Panc1 (cell line): ENCODE measurements at regions not wholly inside any gene's neighbourhood (a gene's known extent, or its start where the extent isn't known, plus 50 kb on each side); places are given as distances from the start of the nearest gene placed in this dataset.

Source experiments
- ATAC-seq: fragments of 200-7000 bp; cut with Tn5 transposase; 2 replicates; pipeline ENCODE4 v1.9.1; 2020; ENCODE audit warnings: mild to moderate bottlenecking, moderate library complexity
- BruUV-seq: library from RNA; stranded (reverse); fragments of 400-500 nt; replicated peaks from 2 replicates; lab custom pipeline; 2021; lab: Mats Ljungman, UMichigan
- CTCF ChIA-PET: fragments of 300-600 bp; sonication (Branson Sonifier 250); formaldehyde crosslinking; loops from one replicate; lab custom pipeline; 2022; ENCODE audit warnings: antibody characterized with exemption; lab: Charles Lee
- POLR2A ChIA-PET: fragments of 300-600 bp; sonication (Branson Sonifier 250); formaldehyde crosslinking; loops from one replicate; lab custom pipeline; 2022; ENCODE audit warnings: antibody characterized with exemption; lab: Charles Lee
- DNase-seq: peaks from one replicate; pipeline ENCODE4 v3.0.0-alpha.2; 2010; ENCODE audit warnings: low read depth, low spot score
- H3K27ac ChIP-seq: 2 replicates; pipeline ENCODE4 v1.5.1; 2011; ENCODE audit warnings: mild to moderate bottlenecking, low read length, inconsistent platforms
- H3K27me3 ChIP-seq: fragments of 200-500 bp; sonication (Bioruptor generic); 2 replicates; pipeline ENCODE4 v1.6.0; 2014; ENCODE audit warnings: low read length, inconsistent platforms; ENCODE audit not compliant: control insufficient read depth, insufficient read depth
- H3K36me3 ChIP-seq: fragments of 200-500 bp; sonication (Bioruptor generic); 2 replicates; pipeline ENCODE4 v1.5.1; 2014; ENCODE audit warnings: inconsistent platforms, mild to moderate bottlenecking, low read length, moderate library complexity; ENCODE audit not compliant: control insufficient read depth, insufficient read depth
- H3K4me1 ChIP-seq: 2 replicates; pipeline ENCODE4 v1.5.1; 2011; ENCODE audit warnings: inconsistent platforms, mild to moderate bottlenecking, low read length, moderate library complexity; ENCODE audit not compliant: control insufficient read depth, insufficient read depth
- H3K4me3 ChIP-seq, 2 experiments: 2 replicates each; pipeline ENCODE4 v1.5.1; 2011 to 2012; ENCODE audit warnings: low read depth in 2 of 2, low read length in 2 of 2, mild to moderate bottlenecking in 2 of 2, inconsistent platforms in 1 of 2, moderate library complexity in 1 of 2
- H3K9me3 ChIP-seq: fragments of 200-500 bp; sonication (Bioruptor generic); 2 replicates; pipeline ENCODE4 v1.5.1; 2014; ENCODE audit warnings: low read depth, mild to moderate bottlenecking, inconsistent platforms, low read length, moderate library complexity; ENCODE audit not compliant: control insufficient read depth, insufficient read depth
- CTCF ChIP-seq: fragments of 450-650 bp; IDR thresholded peaks from 2 replicates; pipeline ENCODE4 v1.5.1; 2017; ENCODE audit warnings: mild to moderate bottlenecking
- POLR2AphosphoS5 ChIP-seq: IDR thresholded peaks from 2 replicates; pipeline ENCODE4 v1.6.1; 2012; ENCODE audit warnings: mild to moderate bottlenecking, low read depth, low read length, moderate library complexity
- REST ChIP-seq, 2 experiments: IDR thresholded peaks; 2 replicates each; pipeline ENCODE4 v1.6.1; 2011 to 2012; ENCODE audit warnings: low read depth in 2 of 2, control low read depth in 1 of 2, low read length in 1 of 2, mild to moderate bottlenecking in 1 of 2, moderate library complexity in 1 of 2; ENCODE audit not compliant: insufficient read depth in 1 of 2
- SIN3A ChIP-seq: IDR thresholded peaks from 2 replicates; pipeline ENCODE4 v1.6.1; 2012; ENCODE audit warnings: low read depth, mild to moderate bottlenecking, low read length, moderate library complexity, borderline replicate concordance; ENCODE audit not compliant: insufficient read depth
- TCF7L2 ChIP-seq: IDR thresholded peaks from 2 replicates; pipeline ENCODE4 v1.6.1; 2011; ENCODE audit warnings: mild to moderate bottlenecking, low read depth, low read length, inconsistent platforms
- in situ Hi-C: cut with HindIII; loops from 2 replicates; pipeline ENCODE4 v1.10.0; 2016; ENCODE audit warnings: low sequenced_read_pairs, low pct_unique_long_range_greater_than_20kb
- intact Hi-C: fragments of 100-400 bp; cut with micrococcal nuclease; formaldehyde crosslinking; loops from one replicate; pipeline ENCODE4 v1.10.0; 2022; ENCODE audit not compliant: unreplicated experiment

GRCh38 chr6:19590501-19591131 is 246.6 kb upstream of the ID4 start:
- H3K4me3 ChIP-seq, result no peak overlapping the region
- no peak overlapping the region for H3K27ac ChIP-seq
- in situ Hi-C loops (no loop called here), intact Hi-C loops (no loop called here)
- no peaks in the 10 kb centered on the region for H3K27me3 ChIP-seq
- no peaks in the 10 kb centered on the region for H3K4me1 ChIP-seq
- no peak for ATAC-seq
- no peak for DNase-seq
- no peaks in the 10 kb centered on the region for H3K36me3 ChIP-seq
- POLR2A ChIA-PET, result no interaction called here
- TF ChIP-seq POLR2AphosphoS5 (no peak), TCF7L2 (no peak), SIN3A (no peak), REST (IDR thresholded peaks at IDR 0.05; ENCODE audit: insufficient read depth in 1 of 2, low read depth in 2 of 2, low read length in 1 of 2) (no peak), CTCF (no peak)
- no TSS peak for BruUV-seq
- no peaks in the 10 kb centered on the region for H3K9me3 ChIP-seq
- CTCF ChIA-PET, result no interaction called here

GRCh38 chr6:19597809-19598320 is 239.3 kb upstream of the ID4 start:
- in situ Hi-C loops, result no loop called here
- no peaks in the 10 kb centered on the region for H3K27me3 ChIP-seq
- no peaks in the 10 kb centered on the region for H3K9me3 ChIP-seq
- H3K36me3 ChIP-seq, result no peaks in the 10 kb centered on the region
- no peaks in the 10 kb centered on the region for H3K4me1 ChIP-seq
- DNase-seq, result no peak
- CTCF ChIA-PET, result no interaction called here
- H3K27ac ChIP-seq, result no peak overlapping the region
- POLR2A ChIA-PET, result no interaction called here
- ATAC-seq, result no peak
- TF ChIP-seq TCF7L2 (no peak), CTCF (no peak), POLR2AphosphoS5 (no peak), REST (IDR thresholded peaks at IDR 0.05; ENCODE audit: insufficient read depth in 1 of 2, low read depth in 2 of 2, low read length in 1 of 2) (no peak), SIN3A (no peak)
- no TSS peak for BruUV-seq
- intact Hi-C loops, result no loop called here
- H3K4me3 ChIP-seq, result no peak overlapping the region
